Thyroid gland (tissue), 4 donors: ENCODE measurements at regions not wholly inside any gene's neighbourhood (a gene's known extent, or its start where the extent isn't known, plus 50 kb on each side); places are given as distances from the start of the nearest gene placed in this dataset.

Source experiments
- DNase-seq, 2 donors: peaks; one replicate each; pipeline ENCODE4 v3.0.0-alpha.2; 2019
- H3K27ac ChIP-seq, 3 donors: fragments of 200-600 bp; sonication (generic); 1 replicate in 2 of 3; 2 replicates in 1 of 3; pipeline ENCODE4 v1.5.1; 2016 to 2019; ENCODE audit warnings: mild to moderate bottlenecking in 1 of 3, moderate library complexity in 1 of 3
- H3K27me3 ChIP-seq: fragments of 200-600 bp; sonication (generic); one replicate; pipeline ENCODE4 v1.5.1; 2019
- H3K36me3 ChIP-seq, 2 donors: fragments of 200-600 bp; sonication (generic); one replicate each; pipeline ENCODE4 v1.5.1; 2016 to 2019
- H3K4me1 ChIP-seq, 2 donors: fragments of 200-600 bp; sonication (generic); one replicate each; pipeline ENCODE4 v1.5.1; 2017 to 2019
- H3K4me3 ChIP-seq, 3 donors: fragments of 200-600 bp; sonication (generic); replicated peaks in 1 of 3; 1 replicate in 2 of 3; 2 replicates in 1 of 3; pipeline ENCODE4 v1.5.1; 2016; ENCODE audit warnings: mild to moderate bottlenecking in 1 of 3
- H3K9me3 ChIP-seq: fragments of 200-600 bp; sonication (generic); one replicate; pipeline ENCODE4 v1.5.1; 2017
- POLR2A ChIP-seq, 2 donors: fragments of 450-650 bp; IDR thresholded peaks; one replicate each; pipeline ENCODE4 v1.6.1; 2017; ENCODE audit warnings: antibody characterized with exemption in 2 of 2, mild to moderate bottlenecking in 2 of 2, moderate library complexity in 1 of 2
- WGBS, 2 donors: methylation state at CpG; one replicate each; pipeline ENCODE4 v1.1.5; 2017; 5-methylcytosine and 5-hydroxymethylcytosine counted together
- intact Hi-C: fragments of 100-400 bp; cut with DNase I; formaldehyde crosslinking; loops from one replicate; pipeline ENCODE4 v1.15.1; 2023
- TF ChIP-seq, protein P1 (sequence below), 6 experiments: fragments of 200-600 bp in 3 of 6; fragments of 450-650 bp in 3 of 6; sonication (generic) in 3 of 6; IDR thresholded peaks; one replicate each; pipeline ENCODE4 v1.5.1; 2016 to 2019; ENCODE audit warnings: antibody characterized with exemption in 6 of 6, mild to moderate bottlenecking in 2 of 6, inconsistent platforms in 1 of 6, moderate library complexity in 1 of 6

- intact Hi-C loops: no loop called here
- no peaks in the 10 kb centered on the region for H3K4me1 ChIP-seq
- no peaks in the 10 kb centered on the region for H3K36me3 ChIP-seq
- H3K4me3 ChIP-seq: no peak overlapping the region
- 98 to 100% methylated on average over 3 of the region's 3 CpGs for WGBS, 2 donors
- no peak for TF ChIP-seq POLR2A (IDR thresholded peaks at IDR 0.05)
- TF ChIP-seq, protein P1, sequence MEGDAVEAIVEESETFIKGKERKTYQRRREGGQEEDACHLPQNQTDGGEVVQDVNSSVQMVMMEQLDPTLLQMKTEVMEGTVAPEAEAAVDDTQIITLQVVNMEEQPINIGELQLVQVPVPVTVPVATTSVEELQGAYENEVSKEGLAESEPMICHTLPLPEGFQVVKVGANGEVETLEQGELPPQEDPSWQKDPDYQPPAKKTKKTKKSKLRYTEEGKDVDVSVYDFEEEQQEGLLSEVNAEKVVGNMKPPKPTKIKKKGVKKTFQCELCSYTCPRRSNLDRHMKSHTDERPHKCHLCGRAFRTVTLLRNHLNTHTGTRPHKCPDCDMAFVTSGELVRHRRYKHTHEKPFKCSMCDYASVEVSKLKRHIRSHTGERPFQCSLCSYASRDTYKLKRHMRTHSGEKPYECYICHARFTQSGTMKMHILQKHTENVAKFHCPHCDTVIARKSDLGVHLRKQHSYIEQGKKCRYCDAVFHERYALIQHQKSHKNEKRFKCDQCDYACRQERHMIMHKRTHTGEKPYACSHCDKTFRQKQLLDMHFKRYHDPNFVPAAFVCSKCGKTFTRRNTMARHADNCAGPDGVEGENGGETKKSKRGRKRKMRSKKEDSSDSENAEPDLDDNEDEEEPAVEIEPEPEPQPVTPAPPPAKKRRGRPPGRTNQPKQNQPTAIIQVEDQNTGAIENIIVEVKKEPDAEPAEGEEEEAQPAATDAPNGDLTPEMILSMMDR (IDR thresholded peaks at IDR 0.05): no peak
- H3K27me3 ChIP-seq: no peaks in the 10 kb centered on the region
- no peak for DNase-seq
- H3K27ac ChIP-seq: no peak overlapping the region
- H3K9me3 ChIP-seq: no peaks in the 10 kb centered on the region
These were observed 325.2 kb downstream of the FGF9 start for GRCh38 chr13:21996049-21996448.

GRCh38 chr13:21997726-21998125 lies 326.9 kb downstream of the FGF9 start:
- intact Hi-C loops: no loop called here
- Histone ChIP-seq H3K36me3 (no peaks in the 10 kb centered on the region), H3K27me3 (no peaks in the 10 kb centered on the region), H3K27ac (no peak overlapping the region), H3K4me3 (no peak overlapping the region), H3K4me1 (no peaks in the 10 kb centered on the region), H3K9me3 (no peaks in the 10 kb centered on the region)
- WGBS, 2 donors: 85 to 89% methylated on average over 2 of the region's 2 CpGs
- TF ChIP-seq, protein P1 (IDR thresholded peaks at IDR 0.05): no peak
- TF ChIP-seq POLR2A (IDR thresholded peaks at IDR 0.05): no peak
- DNase-seq: no peak

DNA sequence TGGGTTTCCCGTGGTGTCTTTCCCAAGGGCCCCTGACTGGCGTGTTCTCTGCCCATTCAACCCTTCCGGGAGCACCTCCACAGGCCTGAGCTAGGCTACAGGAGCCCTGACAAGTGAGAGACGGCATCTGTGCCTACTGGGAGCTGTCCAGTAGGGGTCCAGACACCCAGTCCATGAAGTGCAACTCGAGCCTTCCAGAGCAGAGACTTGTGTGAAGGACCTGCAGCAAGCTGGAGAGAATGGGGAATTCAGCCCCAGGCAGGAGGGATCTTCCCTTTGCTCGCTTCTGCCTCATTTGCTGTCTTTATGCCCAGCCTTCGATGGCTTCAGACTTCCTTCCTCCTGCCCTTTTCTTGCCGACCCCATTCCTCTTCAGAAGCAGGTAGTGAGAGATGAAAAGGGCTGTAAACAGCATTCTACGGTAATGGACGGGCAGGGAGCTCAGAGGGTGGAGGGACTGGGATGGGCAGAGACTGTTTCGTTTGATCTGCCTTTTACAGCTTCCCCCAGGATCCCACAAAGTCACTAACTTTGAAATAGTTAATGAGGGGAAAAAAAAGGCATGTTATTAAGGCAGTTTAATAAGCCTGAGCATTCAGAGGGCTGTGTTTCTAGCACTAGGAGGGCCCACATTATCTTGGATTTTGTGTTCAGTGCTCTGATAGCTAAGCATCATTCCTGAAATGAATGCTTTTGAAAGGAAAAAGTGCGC lies 327.6 kb downstream of the FGF9 start:
- Histone ChIP-seq H3K4me3 (no peak overlapping the region), H3K27me3 (no peaks in the 10 kb centered on the region), H3K9me3 (no peaks in the 10 kb centered on the region), H3K4me1 (no peaks in the 10 kb centered on the region), H3K27ac (no peak overlapping the region), H3K36me3 (no peaks in the 10 kb centered on the region)
- WGBS, 2 donors: 43 to 48% methylated on average over 12 of the region's 12 CpGs
- TF ChIP-seq, protein P1 (IDR thresholded peaks at IDR 0.05): no peak
- no peak for TF ChIP-seq POLR2A (IDR thresholded peaks at IDR 0.05)
- intact Hi-C loops: no loop called here
- no peak for DNase-seq

- H3K4me3 ChIP-seq: no peak overlapping the region
- 85 to 87% methylated on average over 6 of the region's 6 CpGs for WGBS, 2 donors
- no peaks in the 10 kb centered on the region for H3K36me3 ChIP-seq
- intact Hi-C loops: no loop called here
- no peak overlapping the region for H3K27ac ChIP-seq
- no peak for TF ChIP-seq POLR2A (IDR thresholded peaks at IDR 0.05)
- TF ChIP-seq, protein P1 (IDR thresholded peaks at IDR 0.05): no peak
- DNase-seq: no peak
- H3K4me1 ChIP-seq: no peaks in the 10 kb centered on the region
- no peaks in the 10 kb centered on the region for H3K27me3 ChIP-seq
- no peaks in the 10 kb centered on the region for H3K9me3 ChIP-seq
These were observed 328.8 kb downstream of the FGF9 start for GRCh38 chr13:21999666-22000065.

GRCh38 chr13:22000191-22000590 lies 329.3 kb downstream of the FGF9 start:
- Histone ChIP-seq H3K4me1 (no peaks in the 10 kb centered on the region), H3K27ac (no peak overlapping the region), H3K9me3 (no peaks in the 10 kb centered on the region), H3K27me3 (no peaks in the 10 kb centered on the region), H3K36me3 (no peaks in the 10 kb centered on the region), H3K4me3 (no peak overlapping the region)
- no peak for DNase-seq
- TF ChIP-seq POLR2A (IDR thresholded peaks at IDR 0.05): no peak
- TF ChIP-seq, protein P1 (IDR thresholded peaks at IDR 0.05): no peak
- 93% methylated on average over 11 to 12 of the region's 12 CpGs for WGBS, 2 donors
- intact Hi-C loops: no loop called here
